H9 (cell line): ENCODE measurements at regions not wholly inside any gene's neighbourhood (a gene's known extent, or its start where the extent isn't known, plus 50 kb on each side); places are given as distances from the start of the nearest gene placed in this dataset.

Experiments used
- DNase-seq: peaks from one replicate; pipeline ENCODE4 v3.0.0-alpha.2; 2017
- H2AFZ ChIP-seq: one replicate; pipeline ENCODE4 v1.6.1; 2013; ENCODE audit warnings: mild to moderate bottlenecking, low read length, control low read depth, moderate library complexity
- H2AK5ac ChIP-seq: 2 replicates; pipeline ENCODE4 v1.6.1; 2013; ENCODE audit warnings: low read length, control low read depth, mixed read lengths; ENCODE audit not compliant: insufficient read length
- H2BK120ac ChIP-seq: one replicate; pipeline ENCODE4 v1.6.1; 2013; ENCODE audit warnings: low read depth, mild to moderate bottlenecking, low read length, control low read depth, inconsistent platforms; ENCODE audit not compliant: poor library complexity, severe bottlenecking
- H2BK12ac ChIP-seq: 2 replicates; pipeline ENCODE4 v1.6.1; 2013; ENCODE audit warnings: low read length, control low read depth, mixed read lengths, low read depth; ENCODE audit not compliant: insufficient read length
- H2BK15ac ChIP-seq: 2 replicates; pipeline ENCODE4 v1.6.1; 2013; ENCODE audit warnings: low read depth, low read length, control low read depth
- H2BK20ac ChIP-seq: one replicate; pipeline ENCODE4 v1.6.1; 2013; ENCODE audit warnings: low read depth, mild to moderate bottlenecking, low read length, control low read depth, inconsistent platforms; ENCODE audit not compliant: poor library complexity, severe bottlenecking
- H2BK5ac ChIP-seq: 2 replicates; pipeline ENCODE4 v1.6.1; 2013; ENCODE audit warnings: low read length, control low read depth, mixed read lengths; ENCODE audit not compliant: insufficient read length
- H3K14ac ChIP-seq: 2 replicates; pipeline ENCODE4 v1.6.1; 2013; ENCODE audit warnings: low read length, control low read depth; ENCODE audit not compliant: insufficient read depth
- H3K18ac ChIP-seq: 2 replicates; pipeline ENCODE4 v1.6.1; 2013; ENCODE audit warnings: low read depth, mild to moderate bottlenecking, mixed read lengths, low read length, control low read depth; ENCODE audit not compliant: insufficient read length
- H3K23ac ChIP-seq: 2 replicates; pipeline ENCODE4 v1.6.1; 2013; ENCODE audit warnings: low read length, control low read depth, mixed read lengths, low read depth; ENCODE audit not compliant: insufficient read length
- H3K23me2 ChIP-seq: 2 replicates; pipeline ENCODE4 v1.6.1; 2013; ENCODE audit warnings: low read depth, mild to moderate bottlenecking, mixed read lengths, low read length, control low read depth; ENCODE audit not compliant: insufficient read length, poor library complexity, severe bottlenecking
- H3K27ac ChIP-seq: 2 replicates; pipeline ENCODE4 v1.5.1; 2013; ENCODE audit warnings: low read length, control low read depth, mixed read lengths, low read depth; ENCODE audit not compliant: insufficient read length
- H3K27me3 ChIP-seq: 2 replicates; pipeline ENCODE4 v1.6.1; 2013; ENCODE audit warnings: low read length, control low read depth, inconsistent platforms; ENCODE audit not compliant: insufficient read depth
- H3K4ac ChIP-seq: 2 replicates; pipeline ENCODE4 v1.6.1; 2013; ENCODE audit warnings: low read depth, mild to moderate bottlenecking, control low read depth, inconsistent platforms, low read length, moderate library complexity
- H3K4me1 ChIP-seq: 2 replicates; pipeline ENCODE4 v1.6.1; 2013; ENCODE audit warnings: low read length, control low read depth, inconsistent platforms; ENCODE audit not compliant: insufficient read depth
- H3K4me2 ChIP-seq: 2 replicates; pipeline ENCODE4 v1.6.1; 2013; ENCODE audit warnings: low read length, control low read depth, mixed read lengths; ENCODE audit not compliant: insufficient read length, insufficient read depth
- H3K56ac ChIP-seq: 2 replicates; pipeline ENCODE4 v1.6.1; 2013; ENCODE audit warnings: low read depth, mild to moderate bottlenecking, mixed read lengths, low read length, control low read depth; ENCODE audit not compliant: insufficient read length
- H3K79me1 ChIP-seq: 2 replicates; pipeline ENCODE4 v1.6.1; 2013; ENCODE audit warnings: low read depth, mild to moderate bottlenecking, moderate library complexity, low read length, control low read depth, inconsistent platforms; ENCODE audit not compliant: insufficient read depth, poor library complexity, severe bottlenecking
- H3K79me2 ChIP-seq: 2 replicates; pipeline ENCODE4 v1.6.1; 2013; ENCODE audit warnings: low read length, control low read depth, inconsistent platforms; ENCODE audit not compliant: insufficient read depth
- H3K9ac ChIP-seq: 2 replicates; pipeline ENCODE4 v1.6.1; 2013; ENCODE audit warnings: low read length, control low read depth, mixed read lengths; ENCODE audit not compliant: insufficient read length; ENCODE audit errors: extremely low read depth
- H3K9me3 ChIP-seq: one replicate; pipeline ENCODE4 v1.6.1; 2013; ENCODE audit warnings: low read depth, low read length, inconsistent platforms; ENCODE audit not compliant: control insufficient read depth
- H3T11ph ChIP-seq: one replicate; pipeline ENCODE4 v1.6.1; 2013; ENCODE audit warnings: mild to moderate bottlenecking, low read length, control low read depth, inconsistent platforms
- H4K20me1 ChIP-seq: one replicate; pipeline ENCODE4 v1.6.1; 2013; ENCODE audit not compliant: control insufficient read depth, insufficient read length, insufficient read depth
- H4K5ac ChIP-seq: 2 replicates; pipeline ENCODE4 v1.6.1; 2013; ENCODE audit warnings: low read depth, mild to moderate bottlenecking, mixed read lengths, low read length, control low read depth; ENCODE audit not compliant: insufficient read length
- H4K8ac ChIP-seq: replicated peaks from 2 replicates; pipeline ENCODE4 v1.6.1; 2013; ENCODE audit warnings: low read length, control low read depth, mixed read lengths, low read depth; ENCODE audit not compliant: insufficient read length
- H4K91ac ChIP-seq: 2 replicates; pipeline ENCODE4 v1.6.1; 2013; ENCODE audit warnings: low read depth, mild to moderate bottlenecking, moderate library complexity, mixed read lengths, low read length, control low read depth; ENCODE audit not compliant: insufficient read length
- H3K27ac Mint-ChIP-seq, 3 experiments: 2 replicates in 2 of 3; 3 replicates in 1 of 3; pipeline ENCODE4 v1.8.0; 2020 to 2021; ENCODE audit warnings: mixed read lengths in 3 of 3, mild to moderate bottlenecking in 1 of 3, moderate library complexity in 1 of 3
- H3K27me3 Mint-ChIP-seq: 2 replicates; pipeline ENCODE4 v1.8.0; 2021; ENCODE audit warnings: low read depth, mild to moderate bottlenecking, moderate library complexity, mixed read lengths
- H3K36me3 Mint-ChIP-seq, 3 experiments: 2 replicates in 2 of 3; 3 replicates in 1 of 3; pipeline ENCODE4 v1.8.0; 2020 to 2021; ENCODE audit warnings: low read depth in 3 of 3, mixed read lengths in 3 of 3; ENCODE audit not compliant: insufficient read depth in 1 of 3
- H3K4me1 Mint-ChIP-seq, 2 experiments: 2 replicates each; pipeline ENCODE4 v1.8.0; 2020; ENCODE audit warnings: mixed read lengths in 2 of 2
- H3K4me3 Mint-ChIP-seq, 2 experiments: 2 replicates in 1 of 2; 3 replicates in 1 of 2; pipeline ENCODE4 v1.8.0; 2020 to 2021; ENCODE audit warnings: mild to moderate bottlenecking in 2 of 2, mixed read lengths in 2 of 2, moderate library complexity in 1 of 2
- H3K9me3 Mint-ChIP-seq, 2 experiments: 2 replicates in 1 of 2; 3 replicates in 1 of 2; pipeline ENCODE4 v1.8.0; 2020; ENCODE audit warnings: mild to moderate bottlenecking in 2 of 2, mixed read lengths in 2 of 2, moderate library complexity in 1 of 2
- WGBS: extraction: QIAGEN DNeasy Blood & Tissue Kit; methylation state at CpG from one replicate; pipeline ENCODE4 v1.1.7; 2013; ENCODE audit warnings: missing lambda C conversion rate, low lambda C conversion rate, mixed read lengths; ENCODE audit not compliant: insufficient read length; ENCODE audit errors: extremely low coverage; 5-methylcytosine and 5-hydroxymethylcytosine counted together
- TF ChIP-seq, protein P1 (sequence below): fragments of 200-600 bp; sonication (generic); conservative IDR thresholded peaks from 3 replicates; pipeline ENCODE4 v1.8.0; 2021; ENCODE audit warnings: antibody characterized with exemption, mild to moderate bottlenecking

DNA sequence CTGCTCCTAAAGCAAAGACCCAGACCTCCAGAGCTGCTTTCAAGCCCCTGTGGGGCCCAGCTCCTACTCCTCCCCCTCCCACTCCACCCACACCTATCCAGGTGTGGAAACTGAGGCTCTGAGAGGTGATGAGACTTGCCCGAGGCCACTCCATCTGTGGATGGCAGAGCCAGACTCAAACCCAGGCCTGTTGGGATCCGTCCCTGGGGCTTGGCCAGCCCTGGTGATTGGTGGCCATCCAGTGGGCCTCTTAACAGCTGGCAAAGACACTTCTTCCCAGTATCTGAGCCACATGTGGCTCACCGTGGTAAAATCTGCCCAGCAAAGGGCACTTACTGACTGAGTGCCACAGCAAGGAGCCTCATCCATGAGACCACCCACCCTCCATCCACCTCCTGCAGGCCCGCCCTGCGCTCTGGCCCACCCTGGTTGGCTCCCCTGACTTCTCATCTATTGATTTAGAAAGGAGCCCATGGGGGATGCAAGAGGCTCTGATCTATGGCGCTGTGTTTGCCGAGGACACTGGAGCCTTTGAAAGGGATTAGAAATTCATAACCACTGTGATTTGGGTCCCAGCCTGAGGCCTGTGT is 398.5 kb downstream of the PTPRU start:
- H2AK5ac ChIP-seq: no peak overlapping the region
- no peak overlapping the region for H3K56ac ChIP-seq
- Mint-ChIP-seq H3K9me3 (no peaks in the 10 kb centered on the region), H3K27ac (no peak overlapping the region; a peak in 1 of 7 replicates), H3K36me3 (no peaks in the 10 kb centered on the region), H3K27me3 (no peaks in the 10 kb centered on the region), H3K4me1 (peaks cover 3 to 10% of the 10 kb centered on the region in 2 experiments), H3K4me3 (no peak overlapping the region)
- no peak overlapping the region for H2BK5ac ChIP-seq
- H4K91ac ChIP-seq: no peak overlapping the region
- H2BK15ac ChIP-seq: no peak overlapping the region
- no peak overlapping the region for H3K9ac ChIP-seq
- no peaks in the 10 kb centered on the region for H3K79me2 ChIP-seq
- H3K79me1 ChIP-seq: no peaks in the 10 kb centered on the region
- H3K23ac ChIP-seq: no peak overlapping the region
- H2BK120ac ChIP-seq: no peak overlapping the region
- H2BK12ac ChIP-seq: no peak overlapping the region
- H2AFZ ChIP-seq: no peak overlapping the region
- no peak overlapping the region for H4K5ac ChIP-seq
- H3K4me2 ChIP-seq: no peak overlapping the region
- TF ChIP-seq, protein P1, sequence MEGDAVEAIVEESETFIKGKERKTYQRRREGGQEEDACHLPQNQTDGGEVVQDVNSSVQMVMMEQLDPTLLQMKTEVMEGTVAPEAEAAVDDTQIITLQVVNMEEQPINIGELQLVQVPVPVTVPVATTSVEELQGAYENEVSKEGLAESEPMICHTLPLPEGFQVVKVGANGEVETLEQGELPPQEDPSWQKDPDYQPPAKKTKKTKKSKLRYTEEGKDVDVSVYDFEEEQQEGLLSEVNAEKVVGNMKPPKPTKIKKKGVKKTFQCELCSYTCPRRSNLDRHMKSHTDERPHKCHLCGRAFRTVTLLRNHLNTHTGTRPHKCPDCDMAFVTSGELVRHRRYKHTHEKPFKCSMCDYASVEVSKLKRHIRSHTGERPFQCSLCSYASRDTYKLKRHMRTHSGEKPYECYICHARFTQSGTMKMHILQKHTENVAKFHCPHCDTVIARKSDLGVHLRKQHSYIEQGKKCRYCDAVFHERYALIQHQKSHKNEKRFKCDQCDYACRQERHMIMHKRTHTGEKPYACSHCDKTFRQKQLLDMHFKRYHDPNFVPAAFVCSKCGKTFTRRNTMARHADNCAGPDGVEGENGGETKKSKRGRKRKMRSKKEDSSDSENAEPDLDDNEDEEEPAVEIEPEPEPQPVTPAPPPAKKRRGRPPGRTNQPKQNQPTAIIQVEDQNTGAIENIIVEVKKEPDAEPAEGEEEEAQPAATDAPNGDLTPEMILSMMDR: no peak
- H3K14ac ChIP-seq: no peak overlapping the region
- H3T11ph ChIP-seq: no peak overlapping the region
- H3K27ac ChIP-seq: no peak overlapping the region
- H4K20me1 ChIP-seq: no peaks in the 10 kb centered on the region
- H3K18ac ChIP-seq: no peak overlapping the region
- no CpG with 5 or more reads among the region's 7 CpGs for WGBS
- no peak overlapping the region for H2BK20ac ChIP-seq
- no peak overlapping the region for H3K4ac ChIP-seq
- H3K9me3 ChIP-seq: no peaks in the 10 kb centered on the region
- no peaks in the 10 kb centered on the region for H3K27me3 ChIP-seq
- no peaks in the 10 kb centered on the region for H3K4me1 ChIP-seq
- H3K23me2 ChIP-seq: no peaks in the 10 kb centered on the region
- H4K8ac ChIP-seq: no peak overlapping the region
- peak; percentile 17 for DNase-seq
